GM20431 (cell line): ENCODE measurements at regions not wholly inside any gene's neighbourhood (a gene's known extent, or its start where the extent isn't known, plus 50 kb on each side); places are given as distances from the start of the nearest gene placed in this dataset.

Source experiments
- in situ Hi-C: fragments of 300-500 bp; cut with MseI, MboI; formaldehyde crosslinking; loops from one replicate; pipeline ENCODE4 v1.15.0; 2020; ENCODE audit warnings: low sequenced_read_pairs; ENCODE audit not compliant: unreplicated experiment

- in situ Hi-C loops, result no loop called here
These were observed 175.6 kb downstream of the GLI2 start for GRCh38 chr2:120910956-120911951.

DNA sequence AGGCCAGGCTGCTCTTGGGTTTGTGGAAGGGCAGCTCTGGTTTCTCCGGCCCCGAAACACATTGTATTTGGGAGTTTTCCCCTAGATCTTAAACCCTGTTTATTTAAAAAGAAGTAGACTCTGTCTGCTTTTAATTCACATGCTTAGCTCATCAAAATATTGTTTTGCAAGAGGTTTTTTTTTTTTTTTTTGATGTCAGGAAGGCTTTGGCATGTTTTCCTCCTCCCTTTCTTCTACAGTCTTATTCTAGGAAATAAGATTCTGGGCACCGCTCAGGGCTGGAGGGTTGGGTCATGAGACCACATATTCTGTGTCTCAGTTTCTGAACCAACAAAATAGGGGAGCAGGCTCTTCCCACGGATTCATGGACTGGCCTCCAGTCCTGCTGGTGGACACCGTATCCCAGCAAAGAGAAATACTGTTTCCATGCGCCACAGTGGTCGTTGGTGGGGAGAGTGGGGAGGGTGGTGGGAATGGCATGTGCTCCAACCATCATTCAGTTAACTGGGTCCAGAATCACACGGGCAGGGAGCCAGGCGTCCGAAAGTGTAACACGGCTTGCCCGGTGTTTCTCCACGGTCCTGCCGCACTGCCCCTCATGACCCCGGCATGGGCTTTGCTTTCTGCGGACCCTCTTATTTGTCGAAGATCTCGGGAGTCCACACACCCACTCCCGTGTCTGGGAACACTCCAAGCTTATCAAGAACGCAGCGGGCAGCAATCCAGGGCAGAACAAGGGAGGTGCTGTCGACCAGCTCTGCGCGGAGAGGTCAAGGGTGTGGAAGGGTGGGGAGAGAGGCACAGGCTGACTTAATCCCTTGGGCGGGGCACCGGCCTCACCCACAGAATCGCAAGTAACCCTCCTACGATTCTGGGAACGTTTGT is 176.7 kb downstream of the GLI2 start:
- in situ Hi-C loops, result no loop called here

- in situ Hi-C loops, result no loop called here
These were observed 178.5 kb downstream of the GLI2 start for GRCh38 chr2:120913972-120914838.

DNA sequence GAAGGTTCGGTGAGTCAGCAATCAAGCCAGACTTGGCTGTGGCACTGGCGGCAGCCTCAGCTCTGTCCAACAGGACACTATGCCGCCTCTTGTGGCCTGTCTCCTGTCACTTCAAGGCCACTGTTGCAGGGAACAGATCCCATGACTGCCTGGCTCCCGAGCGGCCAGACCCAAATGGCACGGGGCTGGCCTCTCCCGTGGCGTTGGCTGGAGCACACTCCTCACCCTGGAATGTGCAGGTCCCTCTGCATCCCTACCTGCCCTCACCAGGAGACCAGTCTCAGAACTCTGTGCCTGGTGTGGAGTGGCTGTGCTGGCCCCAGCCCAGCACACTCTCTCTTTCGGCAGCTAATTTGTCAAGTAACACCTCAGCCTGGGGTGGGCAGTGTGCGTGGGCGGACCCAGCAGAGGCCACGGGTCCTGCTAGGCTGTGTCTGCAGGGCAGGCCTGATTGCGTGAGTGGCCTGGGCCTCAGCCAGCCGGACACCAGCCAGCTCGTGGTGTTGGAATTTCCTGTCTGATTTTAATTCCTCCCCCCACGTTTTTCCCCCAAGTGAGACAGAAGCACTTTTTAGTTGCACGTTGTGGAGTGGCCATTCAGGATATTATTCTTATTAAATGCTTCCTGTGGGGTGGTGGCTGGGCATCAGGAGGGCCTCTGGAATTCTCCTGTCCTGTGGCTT is 179.3 kb downstream of the GLI2 start:
- in situ Hi-C loops, result no loop called here

DNA sequence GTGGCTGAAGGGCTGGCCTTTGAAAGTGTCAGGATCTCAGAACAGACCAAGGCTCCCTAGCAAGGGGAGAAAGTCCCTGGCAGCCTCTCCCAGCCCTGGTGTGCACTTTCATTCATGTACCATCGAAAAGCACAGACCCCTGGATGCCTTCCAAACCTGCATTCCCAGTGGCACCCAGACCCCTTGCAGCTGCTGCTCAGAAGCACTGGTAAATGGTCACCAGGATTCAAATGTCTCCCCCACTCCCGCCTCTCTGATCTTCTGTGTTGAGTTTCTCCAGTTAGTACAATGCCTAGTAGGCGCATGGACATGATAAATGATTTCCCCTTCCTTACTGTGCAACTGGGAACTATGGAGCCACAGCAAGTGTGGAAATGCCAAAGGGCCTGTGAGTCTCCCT is 180.0 kb downstream of the GLI2 start:
- in situ Hi-C loops, result no loop called here

GRCh38 chr2:120916446-120916845 is 180.8 kb downstream of the GLI2 start:
- in situ Hi-C loops, result no loop called here

- in situ Hi-C loops, result no loop called here
These were observed 182.2 kb downstream of the GLI2 start for GRCh38 chr2:120917886-120918285.

DNA sequence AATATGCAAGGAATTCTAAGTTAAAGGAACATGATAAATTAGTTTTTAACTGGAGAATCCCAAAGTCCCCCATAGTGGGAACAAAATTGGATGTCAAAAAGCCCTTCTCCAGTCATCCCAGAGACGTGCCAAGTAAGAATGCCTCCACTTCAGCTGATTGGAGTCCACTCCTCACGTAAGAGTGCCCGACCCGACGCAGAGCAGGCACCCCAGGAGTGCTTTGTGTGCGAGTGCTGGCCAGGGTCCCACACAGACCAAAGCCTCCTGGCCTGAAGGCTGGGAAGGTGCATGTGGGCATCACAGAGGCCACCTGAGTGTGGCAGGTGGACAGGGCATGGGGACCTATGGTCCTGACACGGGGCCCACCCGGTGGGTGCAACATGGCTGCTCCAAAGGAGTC is 183.5 kb downstream of the GLI2 start:
- in situ Hi-C loops, result no loop called here

DNA sequence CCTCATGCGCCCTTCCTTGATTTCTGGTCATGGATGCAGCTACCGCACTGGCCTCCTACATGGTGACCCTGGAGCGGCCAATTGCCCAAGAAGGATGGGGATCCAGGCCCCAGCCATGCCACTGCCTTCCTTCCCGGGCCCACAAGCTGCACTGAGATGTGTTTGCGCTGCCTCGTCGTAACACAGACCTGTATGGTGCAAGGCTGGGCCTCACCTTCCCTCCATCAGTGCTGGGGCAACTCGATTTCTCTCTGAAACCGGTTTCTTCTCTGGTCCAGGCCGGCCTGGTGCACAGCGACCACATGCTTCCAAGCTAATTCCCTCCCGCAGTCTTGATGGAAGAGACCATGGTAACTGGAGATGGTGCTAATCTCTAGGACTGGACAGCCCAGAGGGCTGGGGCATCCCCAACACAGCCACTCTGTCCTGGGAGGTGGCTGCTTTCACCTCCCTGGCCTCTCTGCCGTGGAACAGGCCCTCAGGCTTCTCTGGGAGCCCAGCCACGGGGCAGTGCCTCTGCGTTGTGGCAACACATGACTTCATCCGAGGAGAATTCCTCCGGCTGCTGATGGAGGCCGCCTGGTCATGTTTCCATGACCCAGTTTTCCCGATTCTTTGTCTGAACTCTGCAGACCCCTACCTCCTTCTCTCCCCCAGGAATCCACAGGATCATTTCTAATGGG is 184.2 kb downstream of the GLI2 start:
- in situ Hi-C loops, result no loop called here

- in situ Hi-C loops, result no loop called here
These were observed 184.9 kb downstream of the GLI2 start for GRCh38 chr2:120920454-120921148.

DNA sequence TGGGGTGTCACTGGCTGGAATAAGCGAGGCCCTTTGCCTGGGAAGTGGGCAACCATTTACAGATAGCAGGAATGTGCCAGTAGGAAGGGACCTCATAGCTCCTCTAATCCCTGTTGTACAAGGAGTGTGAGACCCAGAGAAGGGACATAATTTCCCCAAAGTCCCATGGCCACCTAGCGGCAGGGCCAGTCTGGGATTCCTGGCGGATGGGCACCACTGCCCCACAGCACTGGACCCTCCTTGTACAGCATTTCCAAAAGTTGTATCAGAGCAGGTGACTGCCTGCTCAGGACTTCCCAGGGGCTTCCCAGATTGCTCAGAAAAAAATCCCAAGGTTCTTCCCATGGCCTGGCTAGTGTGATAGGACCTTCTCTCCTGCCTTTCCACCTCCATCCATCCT is 185.8 kb downstream of the GLI2 start:
- in situ Hi-C loops, result no loop called here

- in situ Hi-C loops, result no loop called here
These were observed 187.1 kb downstream of the GLI2 start for GRCh38 chr2:120922571-120923332.

- in situ Hi-C loops, result no loop called here
These were observed 187.8 kb downstream of the GLI2 start for GRCh38 chr2:120923426-120923825.

DNA sequence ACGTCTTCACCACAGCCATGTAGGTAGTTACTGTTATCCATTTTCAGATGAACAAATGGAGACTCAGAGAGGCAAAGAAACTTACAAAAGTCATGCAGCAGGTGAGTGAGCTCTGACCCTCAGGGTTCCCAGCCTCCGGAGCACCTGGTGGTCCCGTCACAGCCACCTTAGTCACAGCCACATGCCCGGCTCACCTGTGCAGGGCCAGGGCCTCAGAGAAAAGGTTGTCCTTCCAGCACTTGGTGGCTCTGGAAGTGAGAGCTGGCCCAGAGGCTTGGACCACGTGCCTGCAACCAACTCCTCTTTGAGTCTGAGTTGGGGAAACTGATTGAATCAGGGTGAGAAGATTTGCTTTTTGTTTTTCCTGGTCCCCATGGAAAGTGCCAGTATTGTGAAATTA is 189.3 kb downstream of the GLI2 start:
- in situ Hi-C loops, result no loop called here

DNA sequence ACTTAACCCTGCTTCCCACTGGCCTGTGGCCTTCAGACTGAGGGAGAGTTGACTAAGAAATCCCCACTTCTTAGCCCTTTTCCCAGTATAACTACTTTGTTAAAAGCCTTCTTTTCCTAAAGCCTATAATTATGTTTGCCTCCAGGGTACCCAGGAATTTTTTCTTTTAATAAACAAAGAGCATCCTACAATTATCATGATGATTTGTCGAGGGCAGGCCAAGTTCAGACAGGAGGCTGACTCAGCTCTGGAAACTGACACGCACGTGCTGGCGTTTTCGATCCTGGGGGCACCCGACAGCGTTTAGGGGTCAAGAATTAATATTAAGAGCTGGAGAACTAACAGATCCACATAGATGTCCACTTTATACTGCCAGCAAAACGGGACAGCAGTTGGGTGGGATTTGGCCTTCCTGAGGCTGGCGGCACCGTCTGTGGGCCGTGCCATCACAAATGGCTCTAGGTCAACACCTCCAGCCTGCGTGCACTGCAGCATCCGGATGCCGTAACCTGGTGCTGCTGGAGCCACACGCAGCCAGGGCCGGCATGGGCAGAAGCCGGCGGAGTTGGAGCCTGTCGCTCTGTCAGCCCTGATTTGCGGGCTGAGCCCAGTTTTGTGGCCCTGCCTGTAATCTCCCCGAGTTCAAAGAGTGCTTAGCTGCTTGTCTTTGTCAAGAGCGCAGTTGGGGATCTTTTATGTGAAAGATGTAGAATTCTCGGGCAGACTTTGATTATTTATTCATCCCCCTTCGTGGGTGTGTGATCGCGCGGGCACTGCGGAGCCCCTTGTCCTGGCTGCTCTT is 191.0 kb downstream of the GLI2 start:
- in situ Hi-C loops, result no loop called here

GRCh38 chr2:120927265-120927628 is 191.6 kb downstream of the GLI2 start:
- in situ Hi-C loops, result no loop called here

GRCh38 chr2:120929829-120930228 is 194.2 kb downstream of the GLI2 start:
- in situ Hi-C loops, result no loop called here
